Erythroblast (primary cell): ENCODE measurements at regions not wholly inside any gene's neighbourhood (a gene's known extent, or its start where the extent isn't known, plus 50 kb on each side); places are given as distances from the start of the nearest gene placed in this dataset.

Experiments
- GATA1 ChIP-seq: IDR thresholded peaks from 2 replicates; pipeline ENCODE4 v1.6.1; 2011; ENCODE audit warnings: low read depth, mild to moderate bottlenecking, control low read depth, low read length, moderate library complexity
- POLR2A ChIP-seq: IDR thresholded peaks from 2 replicates; pipeline ENCODE4 v1.6.1; 2011; ENCODE audit warnings: mild to moderate bottlenecking, low read length

- TF ChIP-seq POLR2A (no peak), GATA1 (no peak)
Measured at GRCh38 chr19:30161021-30161655, 211.0 kb upstream of the ZNF536 start.
